PC-3 (cell line): ENCODE measurements at regions not wholly inside any gene's neighbourhood (a gene's known extent, or its start where the extent isn't known, plus 50 kb on each side); places are given as distances from the start of the nearest gene placed in this dataset.

Experiments used
- CTCF ChIP-seq: fragments of 300-600 bp; sonication (generic); conservative IDR thresholded peaks from 2 replicates; pipeline ENCODE4 v1.5.1; 2017; ENCODE audit warnings: antibody characterized with exemption, low read depth, mild to moderate bottlenecking, low read length
- EZH2 ChIP-seq: fragments of 300-600 bp; sonication (generic); IDR thresholded peaks from one replicate; pipeline ENCODE4 v1.6.1; 2017; ENCODE audit warnings: antibody characterized with exemption, mild to moderate bottlenecking, low read length; ENCODE audit not compliant: unreplicated experiment
- EZH2phosphoT487 ChIP-seq: fragments of 300-600 bp; sonication (generic); IDR thresholded peaks from 2 replicates; pipeline ENCODE4 v1.6.1; 2018; ENCODE audit warnings: mild to moderate bottlenecking, antibody characterized with exemption, low read length, borderline replicate concordance

DNA sequence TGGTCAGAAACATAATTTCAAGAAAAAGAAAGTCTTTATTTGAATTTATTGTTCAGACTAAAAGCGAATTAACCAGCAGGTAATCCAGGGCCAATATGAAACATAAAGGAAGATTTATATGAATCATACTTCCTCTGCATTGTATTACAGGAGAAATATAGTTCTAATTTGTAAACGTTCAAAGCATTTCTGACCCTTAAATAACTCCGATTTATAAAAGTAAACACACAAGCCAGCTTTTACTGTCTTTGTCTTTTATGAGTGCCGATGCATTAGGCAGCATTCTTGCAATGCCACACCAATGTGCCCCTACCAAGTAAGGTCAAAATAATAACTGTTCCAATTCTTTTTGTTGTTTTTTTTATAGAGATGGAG is 118.8 kb upstream of the RBBP8 start:
- no peak for TF ChIP-seq CTCF
- no peak for TF ChIP-seq EZH2
- TF ChIP-seq EZH2phosphoT487, result no peak
